WERI-Rb-1 (cell line): ENCODE measurements at regions not wholly inside any gene's neighbourhood (a gene's known extent, or its start where the extent isn't known, plus 50 kb on each side); places are given as distances from the start of the nearest gene placed in this dataset.
"Not testable (repeated sequence)": the region's sequence is repeated elsewhere in the genome, so short reads cannot be mapped to it uniquely, and the experiment has no call there.

Experiments used
- DNase-seq: peaks from one replicate; pipeline ENCODE4 v3.0.0-alpha.2; 2020
- H3K27ac ChIP-seq: fragments of 250-450 bp; sonication (Bioruptor Pico); 2 replicates; pipeline ENCODE4 v1.5.1; 2020; ENCODE audit warnings: mild to moderate bottlenecking, moderate library complexity
- H3K27me3 ChIP-seq: fragments of 250-450 bp; sonication (Bioruptor Pico); 2 replicates; pipeline ENCODE4 v1.5.1; 2021; ENCODE audit warnings: mild to moderate bottlenecking, low read depth, moderate library complexity; ENCODE audit not compliant: insufficient read depth, severe bottlenecking
- H3K36me3 ChIP-seq: fragments of 250-450 bp; sonication (Bioruptor Pico); 2 replicates; pipeline ENCODE4 v1.5.1; 2020; ENCODE audit warnings: mild to moderate bottlenecking, moderate library complexity
- H3K4me3 ChIP-seq: 2 replicates; pipeline ENCODE4 v1.5.1; 2011; ENCODE audit warnings: low read depth, mild to moderate bottlenecking, control low read depth, low read length
- H3K9me3 ChIP-seq: fragments of 250-450 bp; sonication (Bioruptor Pico); 2 replicates; pipeline ENCODE4 v1.5.1; 2021; ENCODE audit warnings: mild to moderate bottlenecking, moderate library complexity; ENCODE audit not compliant: severe bottlenecking
- CTCF ChIP-seq: IDR thresholded peaks from 2 replicates; pipeline ENCODE4 v1.5.1; 2011; ENCODE audit warnings: low read depth, mild to moderate bottlenecking, control low read depth, inconsistent platforms, low read length

- no peak overlapping the region for H3K27ac ChIP-seq
- H3K9me3 ChIP-seq: no peaks in the 10 kb centered on the region
- H3K4me3 ChIP-seq: no peak overlapping the region
- H3K36me3 ChIP-seq: no peaks in the 10 kb centered on the region
- no peak for TF ChIP-seq CTCF
- DNase-seq: no peak
- no peaks in the 10 kb centered on the region for H3K27me3 ChIP-seq
These were observed 65.4 kb upstream of the DLG1 start for GRCh38 chr3:197363553-197364409.

- Histone ChIP-seq H3K27ac (no peak overlapping the region), H3K27me3 (no peaks in the 10 kb centered on the region), H3K36me3 (no peaks in the 10 kb centered on the region), H3K4me3 (no peak overlapping the region), H3K9me3 (no peaks in the 10 kb centered on the region)
- DNase-seq: no peak
- no peak for TF ChIP-seq CTCF
These were observed 63.7 kb upstream of the DLG1 start for GRCh38 chr3:197362081-197362480.

- not testable (repeated sequence) for H3K4me3 ChIP-seq, DNase-seq, H3K27me3 ChIP-seq, H3K9me3 ChIP-seq, H3K27ac ChIP-seq, H3K36me3 ChIP-seq
These were observed 61.7 kb upstream of the DLG1 start for GRCh38 chr3:197360095-197360494.

- not testable (repeated sequence) for H3K9me3 ChIP-seq, DNase-seq, H3K4me3 ChIP-seq, H3K36me3 ChIP-seq, H3K27ac ChIP-seq, H3K27me3 ChIP-seq
These were observed 61.1 kb upstream of the DLG1 start for GRCh38 chr3:197359476-197359875.

GRCh38 chr3:197356741-197357140, 58.3 kb upstream of the DLG1 start:
- Histone ChIP-seq H3K4me3 (no peak overlapping the region), H3K27me3 (no peaks in the 10 kb centered on the region), H3K36me3 (no peaks in the 10 kb centered on the region), H3K27ac (no peak overlapping the region), H3K9me3 (no peaks in the 10 kb centered on the region)
- DNase-seq: no peak
- no peak for TF ChIP-seq CTCF

GRCh38 chr3:197356275-197356674, 57.9 kb upstream of the DLG1 start:
- H3K36me3 ChIP-seq: no peaks in the 10 kb centered on the region
- no peaks in the 10 kb centered on the region for H3K9me3 ChIP-seq
- no peak for DNase-seq
- TF ChIP-seq CTCF: no peak
- H3K27ac ChIP-seq: no peak overlapping the region
- H3K27me3 ChIP-seq: no peaks in the 10 kb centered on the region
- H3K4me3 ChIP-seq: no peak overlapping the region

- Histone ChIP-seq H3K27ac (peak overlapping the region; percentile 98), H3K36me3 (no peaks in the 10 kb centered on the region), H3K9me3 (no peaks in the 10 kb centered on the region), H3K27me3 (no peaks in the 10 kb centered on the region), H3K4me3 (no peak overlapping the region)
- no peak for TF ChIP-seq CTCF
- no peak for DNase-seq
These were observed 57.3 kb upstream of the DLG1 start for GRCh38 chr3:197355713-197356112.
